ENCODE measurements at regions not wholly inside any gene's neighbourhood (a gene's known extent, or its start where the extent isn't known, plus 50 kb on each side); places are given as distances from the start of the nearest gene placed in this dataset.

DNA sequence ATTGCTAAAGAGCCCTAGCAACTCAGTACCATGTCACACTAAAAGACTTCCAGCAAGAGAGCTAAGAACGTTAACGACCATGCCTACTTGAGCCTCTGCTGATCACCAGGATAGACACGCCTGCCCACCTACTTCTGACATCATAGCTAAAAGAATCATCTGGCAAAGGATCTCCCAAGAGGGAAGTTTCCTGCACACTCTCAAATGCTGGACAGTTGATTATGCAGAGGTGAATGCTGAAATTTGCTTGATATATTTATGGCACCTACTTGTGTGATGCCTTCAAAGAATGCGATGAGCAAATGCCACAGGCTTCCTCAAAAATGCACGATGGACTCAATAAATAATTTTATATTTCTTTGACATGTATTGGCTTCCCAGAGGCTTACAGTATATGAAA, 113.6 kb downstream of the GALC start:
- Histone ChIP-seq H3K9me3 (ENCODE audit: control insufficient read depth, low read depth, low read length) (no peaks in the 10 kb centered on the region), H3K27ac (ENCODE audit: low read length) (no peak overlapping the region), H3K36me3 (ENCODE audit: control insufficient read depth, insufficient read depth, low read length) (no peaks in the 10 kb centered on the region), H3K4me3 (ENCODE audit: low read length) (no peak overlapping the region), H3K27me3 (ENCODE audit: control insufficient read depth, insufficient read depth, low read length) (no peaks in the 10 kb centered on the region), H3K4me1 (ENCODE audit: control insufficient read depth, insufficient read depth, low read length) (no peaks in the 10 kb centered on the region)
- no CpG with 5 or more reads among the region's 5 CpGs for WGBS (ENCODE audit: insufficient coverage, low lambda C conversion rate)
- no peak for DNase-seq

DNA sequence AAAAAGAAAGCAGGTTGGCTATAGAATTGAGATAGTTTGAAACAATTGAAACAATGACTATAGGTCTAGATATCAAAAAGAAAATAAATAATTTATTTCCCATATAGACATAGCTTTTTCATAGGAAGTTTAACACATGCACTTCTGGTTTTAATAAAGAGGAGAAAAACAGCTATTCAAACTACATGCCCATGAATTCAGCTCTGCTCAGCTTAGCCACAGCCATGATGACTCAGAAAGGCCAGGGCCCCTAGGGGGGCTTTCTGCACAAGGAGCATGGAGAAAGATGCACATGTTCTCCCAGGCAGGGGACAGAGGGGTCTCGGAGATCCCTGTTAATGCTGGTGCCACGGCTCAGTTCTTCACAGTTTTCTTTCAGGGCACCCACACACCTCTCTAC, 114.0 kb downstream of the GALC start:
- Histone ChIP-seq H3K36me3 (ENCODE audit: control insufficient read depth, insufficient read depth, low read length) (no peaks in the 10 kb centered on the region), H3K4me1 (ENCODE audit: control insufficient read depth, insufficient read depth, low read length) (no peaks in the 10 kb centered on the region), H3K4me3 (ENCODE audit: low read length) (no peak overlapping the region), H3K27ac (ENCODE audit: low read length) (no peak overlapping the region), H3K9me3 (ENCODE audit: control insufficient read depth, low read depth, low read length) (no peaks in the 10 kb centered on the region), H3K27me3 (ENCODE audit: control insufficient read depth, insufficient read depth, low read length) (no peaks in the 10 kb centered on the region)
- no CpG with 5 or more reads among the region's 2 CpGs for WGBS (ENCODE audit: insufficient coverage, low lambda C conversion rate)
- no peak for DNase-seq

DNA sequence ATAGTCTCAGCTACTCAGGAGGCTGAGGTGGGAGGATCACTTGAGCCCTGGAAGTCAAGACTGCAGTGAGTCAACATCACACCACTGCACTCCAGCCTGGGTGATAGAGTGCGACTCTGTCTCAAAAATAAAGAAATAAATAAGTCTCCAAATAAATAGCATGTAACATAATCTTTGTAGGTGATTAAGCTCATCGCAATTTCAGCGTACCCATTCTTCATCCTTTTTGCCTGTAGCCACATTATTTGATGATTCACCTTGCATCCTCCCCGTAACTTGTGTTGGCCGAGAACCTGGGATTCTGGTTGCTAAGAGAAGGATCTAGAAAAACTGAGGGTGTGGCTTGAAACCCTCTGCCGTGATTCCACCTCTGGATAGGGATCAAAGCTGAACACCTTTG, 115.1 kb downstream of the GALC start:
- no peak overlapping the region for H3K27ac ChIP-seq (ENCODE audit: low read length)
- no peaks in the 10 kb centered on the region for H3K9me3 ChIP-seq (ENCODE audit: control insufficient read depth, low read depth, low read length)
- 93% methylated on average over 4 of the region's 6 CpGs for WGBS (ENCODE audit: insufficient coverage, low lambda C conversion rate)
- no peaks in the 10 kb centered on the region for H3K4me1 ChIP-seq (ENCODE audit: control insufficient read depth, insufficient read depth, low read length)
- no peak overlapping the region for H3K4me3 ChIP-seq (ENCODE audit: low read length)
- DNase-seq = no peak
- H3K36me3 ChIP-seq (ENCODE audit: control insufficient read depth, insufficient read depth, low read length) = no peaks in the 10 kb centered on the region
- H3K27me3 ChIP-seq (ENCODE audit: control insufficient read depth, insufficient read depth, low read length) = no peaks in the 10 kb centered on the region

DNA sequence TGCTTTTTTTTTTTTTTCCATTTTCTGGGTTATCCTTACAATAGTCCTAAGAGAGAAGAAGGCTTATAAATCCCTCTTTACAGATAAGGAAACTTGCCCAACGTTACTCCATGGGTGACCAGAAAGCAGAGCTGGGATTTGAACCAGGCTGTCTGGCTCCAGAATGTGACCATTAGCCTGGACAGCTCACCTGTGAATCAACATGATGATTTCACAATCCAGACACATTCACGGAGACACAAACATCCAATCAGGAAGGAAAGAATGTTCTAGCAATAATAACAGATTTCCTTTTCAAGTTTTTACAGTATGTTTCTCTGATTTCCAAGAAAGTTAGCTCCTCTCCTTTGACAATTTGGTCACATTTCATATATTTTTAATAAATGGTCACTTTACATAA, 118.3 kb downstream of the GALC start:
- no peak for DNase-seq
- H3K27ac ChIP-seq (ENCODE audit: low read length) = no peak overlapping the region
- no peaks in the 10 kb centered on the region for H3K27me3 ChIP-seq (ENCODE audit: control insufficient read depth, insufficient read depth, low read length)
- H3K36me3 ChIP-seq (ENCODE audit: control insufficient read depth, insufficient read depth, low read length) = no peaks in the 10 kb centered on the region
- 60% methylated on average over 1 of the region's 2 CpGs for WGBS (ENCODE audit: insufficient coverage, low lambda C conversion rate)
- H3K4me1 ChIP-seq (ENCODE audit: control insufficient read depth, insufficient read depth, low read length) = no peaks in the 10 kb centered on the region
- H3K9me3 ChIP-seq (ENCODE audit: control insufficient read depth, low read depth, low read length) = no peaks in the 10 kb centered on the region
- no peak overlapping the region for H3K4me3 ChIP-seq (ENCODE audit: low read length)

DNA sequence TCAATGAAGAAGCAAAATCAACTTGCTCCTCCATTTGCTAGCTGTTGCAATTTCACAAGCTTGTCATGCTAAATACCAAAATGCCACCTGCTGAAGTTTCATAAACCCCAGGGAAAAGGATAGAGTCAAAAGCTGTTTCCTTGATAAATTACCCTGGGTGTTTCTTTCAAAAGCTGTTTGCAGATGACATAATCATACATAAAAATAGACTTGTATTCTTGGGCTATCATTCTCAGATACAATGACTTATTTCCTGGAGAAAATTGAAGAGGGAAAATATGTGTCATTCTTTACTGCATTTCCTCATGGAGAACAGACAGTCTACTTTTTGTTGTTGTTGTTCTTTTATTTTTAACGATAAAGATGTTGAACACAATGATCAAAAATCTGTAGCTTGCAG, 119.2 kb downstream of the GALC start:
- H3K4me1 ChIP-seq (ENCODE audit: control insufficient read depth, insufficient read depth, low read length) = no peaks in the 10 kb centered on the region
- WGBS (ENCODE audit: insufficient coverage, low lambda C conversion rate) = 100% methylated on average over 1 of the region's 1 CpG
- DNase-seq = no peak

DNA sequence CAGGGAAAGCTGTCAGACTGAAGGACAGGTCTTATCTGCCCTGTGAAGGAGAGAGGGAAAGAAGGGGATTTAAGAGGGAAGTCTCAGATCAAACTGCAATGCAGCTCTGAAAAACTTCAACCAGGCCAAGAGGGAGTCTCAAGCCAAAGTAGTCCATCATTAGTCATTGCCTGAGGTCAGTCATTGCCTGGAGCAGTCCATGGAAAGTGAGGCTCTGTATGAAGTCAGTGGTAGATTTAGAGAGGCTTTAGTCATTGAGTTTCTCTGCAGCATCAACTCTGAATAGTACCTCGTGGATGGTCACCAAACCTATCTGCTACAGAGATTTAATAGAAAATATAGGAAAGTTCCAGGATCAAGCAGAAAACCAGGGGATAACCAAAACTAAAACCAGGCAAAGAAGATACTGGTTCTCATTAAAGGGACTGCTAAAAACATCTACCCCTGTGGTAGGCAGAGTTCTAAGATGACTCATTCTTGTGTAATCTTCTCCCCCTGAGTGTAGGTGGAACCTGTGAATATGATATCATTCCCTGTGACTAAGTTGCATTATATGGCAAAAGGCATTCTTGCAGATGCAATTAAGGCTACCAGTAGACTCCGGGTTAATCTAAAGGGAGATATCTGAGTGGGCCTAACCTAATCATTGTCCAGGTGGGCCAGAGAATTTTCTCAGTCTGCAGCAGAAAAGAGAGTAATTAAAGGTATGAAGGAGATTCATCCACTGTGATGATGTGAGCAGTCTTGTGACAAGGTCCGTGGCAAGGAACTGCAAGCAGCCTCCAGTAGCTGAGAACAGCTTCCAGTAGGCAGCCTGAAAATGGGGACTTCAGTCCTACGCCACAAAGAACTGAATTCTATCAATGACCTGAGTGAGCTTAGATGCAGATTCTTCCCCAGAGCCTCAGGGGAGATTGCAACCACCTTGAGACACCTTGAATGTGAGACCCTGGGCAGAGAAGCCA, 123.1 kb downstream of the GALC start:
- H3K36me3 ChIP-seq (ENCODE audit: control insufficient read depth, insufficient read depth, low read length) = no peaks in the 10 kb centered on the region
- no peak overlapping the region for H3K27ac ChIP-seq (ENCODE audit: low read length)
- H3K4me1 ChIP-seq (ENCODE audit: control insufficient read depth, insufficient read depth, low read length) = no peaks in the 10 kb centered on the region
- no peaks in the 10 kb centered on the region for H3K27me3 ChIP-seq (ENCODE audit: control insufficient read depth, insufficient read depth, low read length)
- DNase-seq = no peak
- no peak overlapping the region for H3K4me3 ChIP-seq (ENCODE audit: low read length)
- H3K9me3 ChIP-seq (ENCODE audit: control insufficient read depth, low read depth, low read length) = no peaks in the 10 kb centered on the region
- 0% methylated on average over 1 of the region's 4 CpGs for WGBS (ENCODE audit: insufficient coverage, low lambda C conversion rate)

More for the DNA sequence above, 119.2 kb downstream of the GALC start:
- Histone ChIP-seq H3K9me3 (ENCODE audit: control insufficient read depth, low read depth, low read length) (no peaks in the 10 kb centered on the region), H3K27me3 (ENCODE audit: control insufficient read depth, insufficient read depth, low read length) (no peaks in the 10 kb centered on the region), H3K36me3 (ENCODE audit: control insufficient read depth, insufficient read depth, low read length) (no peaks in the 10 kb centered on the region), H3K27ac (ENCODE audit: low read length) (no peak overlapping the region), H3K4me3 (ENCODE audit: low read length) (no peak overlapping the region)

DNA sequence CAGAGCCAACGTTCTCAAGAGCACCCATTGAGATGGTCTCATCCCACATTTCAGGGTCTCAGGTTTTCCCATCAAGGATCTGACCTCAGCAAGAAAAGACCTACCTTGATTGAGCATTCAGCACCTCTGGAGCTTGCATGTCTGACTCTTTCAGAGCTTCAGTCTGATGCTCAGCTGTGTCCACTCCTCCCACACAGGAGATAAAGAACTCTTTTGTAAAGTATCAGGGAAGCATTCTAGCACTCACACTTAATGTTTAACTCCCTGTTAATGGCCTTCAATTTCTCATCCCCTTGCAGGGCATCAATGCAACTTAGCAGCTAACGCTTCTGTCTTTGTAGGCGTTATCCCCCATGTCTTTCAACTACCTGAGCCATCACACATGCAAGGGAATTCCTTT, 124.1 kb downstream of the GALC start:
- Histone ChIP-seq H3K27me3 (ENCODE audit: control insufficient read depth, insufficient read depth, low read length) (no peaks in the 10 kb centered on the region), H3K9me3 (ENCODE audit: control insufficient read depth, low read depth, low read length) (no peaks in the 10 kb centered on the region), H3K4me3 (ENCODE audit: low read length) (no peak overlapping the region), H3K27ac (ENCODE audit: low read length) (no peak overlapping the region), H3K36me3 (ENCODE audit: control insufficient read depth, insufficient read depth, low read length) (no peaks in the 10 kb centered on the region), H3K4me1 (ENCODE audit: control insufficient read depth, insufficient read depth, low read length) (no peaks in the 10 kb centered on the region)
- DNase-seq = no peak
- whole genome bisulfite sequencing (ENCODE audit: insufficient coverage, low lambda C conversion rate) = no CpG with 5 or more reads among the region's 3 CpGs

DNA sequence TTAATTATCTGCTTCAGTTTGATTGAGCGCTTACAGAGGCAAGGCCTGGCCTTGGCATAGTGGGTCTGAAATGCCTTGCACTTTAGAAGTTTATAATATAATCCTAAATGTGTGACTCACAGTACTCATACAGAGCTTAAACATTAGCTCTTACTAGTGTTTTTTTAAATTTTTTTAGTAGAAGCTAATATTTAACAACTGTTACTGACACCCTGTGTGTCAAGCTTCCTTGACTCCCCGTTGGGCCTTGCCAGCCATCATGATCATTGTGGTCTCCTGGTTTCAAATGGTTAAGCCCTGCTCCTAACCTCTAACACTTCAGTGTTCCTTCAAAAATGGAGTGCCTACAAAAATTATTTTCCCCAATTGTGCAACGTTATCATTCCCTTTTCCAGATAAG, 126.9 kb downstream of the GALC start:
- no peaks in the 10 kb centered on the region for H3K9me3 ChIP-seq (ENCODE audit: control insufficient read depth, low read depth, low read length)
- H3K4me1 ChIP-seq (ENCODE audit: control insufficient read depth, insufficient read depth, low read length) = no peaks in the 10 kb centered on the region
- WGBS (ENCODE audit: insufficient coverage, low lambda C conversion rate) = no CpG with 5 or more reads among the region's 3 CpGs
- H3K4me3 ChIP-seq (ENCODE audit: low read length) = no peak overlapping the region
- H3K27me3 ChIP-seq (ENCODE audit: control insufficient read depth, insufficient read depth, low read length) = no peaks in the 10 kb centered on the region
- no peak for DNase-seq
- H3K27ac ChIP-seq (ENCODE audit: low read length) = no peak overlapping the region
- no peaks in the 10 kb centered on the region for H3K36me3 ChIP-seq (ENCODE audit: control insufficient read depth, insufficient read depth, low read length)

DNA sequence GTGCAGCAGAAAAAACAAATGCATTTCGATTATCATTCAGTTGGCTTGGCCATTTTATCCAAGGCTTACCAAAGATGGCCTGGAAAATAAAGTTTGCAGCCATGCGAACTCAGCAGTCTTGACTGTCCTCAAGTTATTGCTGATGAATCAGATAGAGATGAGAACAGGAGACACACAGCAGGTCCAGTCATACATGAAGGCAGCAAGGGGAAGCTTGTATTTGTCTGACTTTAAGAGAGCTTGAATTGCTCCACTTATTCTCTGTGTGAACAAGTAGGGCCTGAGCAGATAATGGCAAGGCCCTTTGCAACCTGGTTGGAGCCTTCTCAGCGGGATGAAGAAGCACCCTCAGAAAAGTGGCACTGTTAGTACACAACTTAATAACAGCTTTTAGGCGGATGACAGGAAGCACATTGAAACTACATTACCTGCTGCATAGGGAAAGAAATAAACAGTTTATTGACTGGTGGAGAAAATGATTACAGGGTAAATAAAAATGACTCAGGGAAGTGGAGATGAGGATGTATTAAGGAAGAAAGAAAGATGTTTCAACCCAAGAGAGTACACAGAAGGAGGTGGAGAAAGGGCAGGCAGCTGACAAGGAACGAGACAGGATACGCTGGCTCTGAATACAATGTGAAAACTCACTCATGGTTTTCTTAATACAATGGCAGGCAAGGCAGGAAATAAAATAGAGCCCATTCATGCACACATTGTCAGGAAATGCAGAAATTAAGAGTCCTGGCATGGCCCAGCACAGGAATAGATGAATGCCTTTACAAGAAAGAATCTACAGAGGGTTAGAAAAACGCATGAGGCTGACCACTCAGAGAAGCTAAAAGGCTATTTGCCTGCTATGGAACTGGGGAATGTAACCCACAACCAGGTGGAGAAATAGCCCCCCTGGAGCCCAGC, 128.4 kb downstream of the GALC start:
- WGBS (ENCODE audit: insufficient coverage, low lambda C conversion rate) = 100% methylated on average over 1 of the region's 7 CpGs
- Histone ChIP-seq H3K27ac (ENCODE audit: low read length) (no peak overlapping the region), H3K4me1 (ENCODE audit: control insufficient read depth, insufficient read depth, low read length) (no peaks in the 10 kb centered on the region), H3K4me3 (ENCODE audit: low read length) (no peak overlapping the region), H3K36me3 (ENCODE audit: control insufficient read depth, insufficient read depth, low read length) (no peaks in the 10 kb centered on the region), H3K27me3 (ENCODE audit: control insufficient read depth, insufficient read depth, low read length) (no peaks in the 10 kb centered on the region), H3K9me3 (ENCODE audit: control insufficient read depth, low read depth, low read length) (no peaks in the 10 kb centered on the region)
- DNase-seq = no peak

DNA sequence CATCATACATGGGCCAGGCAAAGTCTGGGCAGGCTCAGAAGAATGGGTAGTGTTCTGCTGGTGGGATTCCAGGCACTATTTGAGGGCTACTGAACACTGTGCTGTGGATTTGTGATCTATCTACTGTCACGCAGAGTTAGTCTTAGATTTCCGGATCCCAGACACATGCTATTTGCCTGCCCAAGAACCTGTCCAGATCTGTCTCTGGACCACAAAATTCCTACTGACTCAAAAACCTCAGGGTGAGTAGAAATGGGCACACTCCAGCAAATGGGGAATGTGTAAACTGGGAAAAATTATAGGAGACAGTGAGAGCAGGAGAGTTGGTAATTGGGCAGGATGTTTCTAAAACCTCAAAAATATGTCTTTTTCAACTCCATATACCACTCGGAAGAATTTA, 129.9 kb downstream of the GALC start:
- Histone ChIP-seq H3K27me3 (ENCODE audit: control insufficient read depth, insufficient read depth, low read length) (no peaks in the 10 kb centered on the region), H3K9me3 (ENCODE audit: control insufficient read depth, low read depth, low read length) (no peaks in the 10 kb centered on the region), H3K4me1 (ENCODE audit: control insufficient read depth, insufficient read depth, low read length) (no peaks in the 10 kb centered on the region), H3K36me3 (ENCODE audit: control insufficient read depth, insufficient read depth, low read length) (no peaks in the 10 kb centered on the region), H3K4me3 (ENCODE audit: low read length) (no peak overlapping the region), H3K27ac (ENCODE audit: low read length) (no peak overlapping the region)
- 100% methylated on average over 1 of the region's 3 CpGs for WGBS (ENCODE audit: insufficient coverage, low lambda C conversion rate)
- no peak for DNase-seq

All from large intestine (tissue), 3 donors.